ENCODE measurements at regions not wholly inside any gene's neighbourhood (a gene's known extent, or its start where the extent isn't known, plus 50 kb on each side); places are given as distances from the start of the nearest gene placed in this dataset.

- DNase-seq, result no peak
These were observed 78.5 kb upstream of the BCL6 start for GRCh38 chr3:187823746-187824145.

- DNase-seq, result no peak
These were observed 82.5 kb upstream of the BCL6 start for GRCh38 chr3:187827723-187828122.

GRCh38 chr3:187828579-187829452, 83.5 kb upstream of the BCL6 start:
- DNase-seq, result no peak

- DNase-seq, result no peak
These were observed 84.9 kb upstream of the BCL6 start for GRCh38 chr3:187830181-187830580.

DNA sequence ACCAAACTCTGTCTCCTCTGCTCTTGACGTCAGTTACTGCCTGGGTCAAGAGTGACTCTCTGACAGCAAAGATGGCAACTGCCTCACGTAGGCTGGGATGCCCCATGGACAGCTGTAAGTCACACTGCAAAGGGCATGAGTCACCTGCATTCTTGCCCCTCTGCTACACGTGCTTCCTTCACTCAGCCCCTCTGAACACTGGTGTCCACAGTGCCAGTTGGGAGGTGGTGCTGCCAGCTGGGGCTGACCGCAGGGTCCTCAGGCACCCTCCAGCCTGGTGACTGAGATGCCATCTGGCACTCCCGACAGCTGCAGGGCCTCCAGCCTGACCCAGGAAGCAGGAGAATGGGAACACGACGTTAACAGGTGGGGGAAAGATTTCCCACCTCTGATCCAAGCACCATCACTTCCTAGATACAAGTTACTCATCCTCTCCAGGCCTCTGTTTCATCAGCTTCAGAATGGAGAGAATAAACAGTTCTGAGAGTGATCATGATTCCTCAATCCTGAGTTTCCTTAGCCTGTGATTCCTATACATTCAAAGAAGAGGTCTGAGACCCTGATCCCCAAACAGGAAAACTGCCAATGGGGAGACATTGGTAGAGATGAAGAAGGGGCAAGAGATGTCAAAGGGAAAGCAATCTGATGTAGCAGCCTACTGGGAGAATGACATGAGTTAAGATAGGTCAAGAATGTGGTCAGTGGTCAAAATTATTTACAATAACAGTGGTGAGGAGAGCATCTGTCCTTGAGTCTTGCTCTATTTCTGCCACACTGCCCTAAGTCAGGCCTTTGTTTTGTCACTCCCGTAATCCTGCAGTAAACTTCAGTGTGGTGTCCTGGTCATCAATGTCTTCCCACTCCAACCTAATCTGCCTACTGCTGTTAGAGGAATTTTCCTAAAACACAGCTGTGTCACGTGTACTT, 86.1 kb upstream of the BCL6 start:
- DNase-seq, result no peak

DNA sequence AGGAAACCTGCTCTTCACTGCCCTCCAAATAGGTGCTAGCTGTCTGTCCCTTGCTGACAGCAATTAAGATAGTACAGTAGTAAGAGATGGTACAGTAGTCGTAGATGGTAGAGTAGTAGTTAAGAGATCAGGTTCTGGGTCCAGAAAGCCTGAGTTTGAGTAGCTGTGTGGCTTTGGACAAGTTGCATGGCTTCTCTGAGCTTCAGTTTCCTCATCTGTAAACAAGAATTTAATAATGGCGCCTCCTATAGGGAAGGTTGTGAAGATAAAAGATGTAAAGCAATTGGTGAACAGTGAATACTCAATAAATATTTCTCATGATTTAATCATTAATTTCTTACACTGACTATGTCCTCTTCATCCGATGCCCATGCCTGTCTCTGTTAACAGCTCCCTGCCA, 86.9 kb upstream of the BCL6 start:
- DNase-seq, result no peak

GRCh38 chr3:187833375-187833774, 88.1 kb upstream of the BCL6 start:
- DNase-seq, result no peak

DNA sequence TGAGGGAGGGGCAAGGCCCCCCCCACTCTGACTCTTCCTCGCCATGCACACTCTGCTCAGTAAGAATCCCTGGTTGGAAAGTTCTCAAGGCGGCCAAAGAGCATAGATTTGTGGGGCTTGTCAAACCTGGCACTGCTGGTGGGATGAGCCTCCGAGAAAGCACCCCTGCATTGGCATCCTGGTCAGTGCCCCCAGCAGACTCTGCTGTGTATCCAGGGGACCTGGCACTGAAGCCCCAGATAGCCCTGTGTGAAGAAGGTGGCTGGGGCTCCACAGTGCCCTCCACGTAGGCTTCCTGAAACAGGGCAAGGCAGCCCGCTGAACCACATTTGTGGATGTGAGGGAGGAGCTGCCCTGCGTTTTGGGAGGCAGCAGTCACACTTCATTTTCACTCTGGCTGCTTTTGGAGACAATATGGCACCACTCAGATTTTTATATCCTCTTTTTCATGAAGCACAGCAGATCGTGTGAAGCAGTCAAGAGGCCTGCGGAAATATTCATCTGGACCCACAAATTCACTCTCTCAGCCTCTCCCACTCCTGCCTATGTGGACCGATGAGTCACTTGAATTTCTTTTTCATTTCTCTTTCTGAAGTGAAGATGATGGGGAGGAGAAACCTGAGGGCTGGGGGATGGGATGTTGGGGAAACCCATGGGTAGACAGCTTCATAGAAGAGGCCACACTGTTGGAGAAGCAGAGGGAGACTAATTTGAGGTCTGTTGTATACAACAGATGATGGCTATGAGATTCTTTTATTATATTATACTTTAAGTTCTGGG, 88.7 kb upstream of the BCL6 start:
- peak; percentile 21 for DNase-seq

GRCh38 chr3:187836823-187837770, 91.8 kb upstream of the BCL6 start:
- DNase-seq, result no peak

GRCh38 chr3:187838016-187838540, 92.8 kb upstream of the BCL6 start:
- DNase-seq, result no peak

DNA sequence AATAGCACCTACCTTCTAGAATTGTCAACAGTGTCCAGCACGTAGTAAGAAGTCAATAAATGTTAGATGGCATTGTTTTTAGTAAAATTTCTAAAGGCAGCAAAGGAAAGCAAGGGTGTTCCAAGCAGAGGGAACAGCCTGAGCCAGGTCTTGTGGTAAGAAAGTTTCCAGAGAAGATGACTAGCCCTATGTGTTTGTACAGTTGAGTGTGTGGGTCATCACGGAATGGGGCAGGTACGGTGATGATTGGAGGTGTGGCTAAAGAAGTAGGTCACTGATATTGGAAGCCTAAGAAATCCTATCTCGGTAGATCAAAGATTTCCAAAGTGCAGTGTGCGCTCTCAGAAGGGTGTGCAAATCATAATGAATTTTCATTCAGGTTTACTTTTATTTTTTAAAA, 94.2 kb upstream of the BCL6 start:
- no peak for DNase-seq

- DNase-seq, result no peak
These were observed 95.6 kb upstream of the BCL6 start for GRCh38 chr3:187840856-187841255.

GRCh38 chr3:187841560-187841959, 96.3 kb upstream of the BCL6 start:
- no peak for DNase-seq

DNA sequence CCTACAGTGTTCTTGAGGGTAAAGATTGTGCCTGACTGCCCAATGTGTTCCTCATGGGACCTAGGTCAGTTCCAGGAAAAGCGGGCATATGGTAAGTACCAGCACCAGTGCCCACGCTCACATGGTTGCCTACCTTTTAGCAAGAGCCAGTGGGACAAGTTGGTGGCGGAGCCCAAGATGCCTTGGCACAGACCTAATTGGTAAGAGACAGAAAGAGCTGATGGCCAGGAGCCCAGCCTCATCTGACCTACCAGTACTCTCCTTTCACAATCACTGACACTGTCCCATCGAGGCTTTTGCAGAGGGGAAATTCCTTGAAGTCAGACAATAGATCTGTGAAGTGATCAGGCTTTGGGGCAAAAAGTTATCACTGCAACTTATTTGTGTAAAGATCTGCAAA, 98.4 kb upstream of the BCL6 start:
- no peak for DNase-seq

DNA sequence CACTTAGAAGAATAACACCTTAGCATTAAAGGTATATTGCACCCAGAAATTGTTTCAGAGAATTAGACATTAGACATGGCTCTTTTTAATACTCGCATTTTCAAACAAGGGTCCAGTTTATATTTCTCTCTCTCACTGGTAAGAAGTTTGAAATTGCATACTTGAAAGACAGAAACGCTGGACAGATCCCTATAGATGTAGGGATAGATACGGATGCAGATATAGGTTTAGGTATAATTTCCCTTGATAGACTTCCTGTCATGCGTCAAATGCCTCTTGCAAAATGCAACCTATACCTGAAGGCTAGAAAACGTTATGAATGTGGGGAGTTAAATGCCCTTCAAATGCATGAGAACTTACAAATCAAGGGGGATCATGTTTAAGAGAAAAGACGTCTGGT, 99.4 kb upstream of the BCL6 start:
- DNase-seq, result no peak

GRCh38 chr3:187845826-187846225, 100.6 kb upstream of the BCL6 start:
- no peak for DNase-seq

DNA sequence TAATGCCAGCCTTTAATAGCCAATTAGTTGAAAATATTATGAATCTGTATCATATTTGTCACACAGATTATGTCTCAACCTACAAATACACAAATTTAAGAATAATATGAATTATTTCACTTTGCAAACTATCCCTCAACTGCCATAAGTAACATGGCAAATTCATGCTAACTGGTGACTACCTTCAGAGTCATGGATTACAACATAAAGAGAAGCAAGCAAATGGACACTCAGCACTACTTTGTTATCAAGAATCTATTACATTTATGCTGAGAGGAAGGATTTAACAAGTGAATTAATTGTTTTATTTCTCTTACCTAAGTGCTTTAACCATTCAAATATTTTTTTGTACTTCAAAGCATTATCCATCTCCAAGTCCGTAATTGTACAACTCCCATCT, 103.1 kb upstream of the BCL6 start:
- no peak for DNase-seq

GRCh38 chr3:187849016-187849654, 103.9 kb upstream of the BCL6 start:
- DNase-seq, result no peak

DNA sequence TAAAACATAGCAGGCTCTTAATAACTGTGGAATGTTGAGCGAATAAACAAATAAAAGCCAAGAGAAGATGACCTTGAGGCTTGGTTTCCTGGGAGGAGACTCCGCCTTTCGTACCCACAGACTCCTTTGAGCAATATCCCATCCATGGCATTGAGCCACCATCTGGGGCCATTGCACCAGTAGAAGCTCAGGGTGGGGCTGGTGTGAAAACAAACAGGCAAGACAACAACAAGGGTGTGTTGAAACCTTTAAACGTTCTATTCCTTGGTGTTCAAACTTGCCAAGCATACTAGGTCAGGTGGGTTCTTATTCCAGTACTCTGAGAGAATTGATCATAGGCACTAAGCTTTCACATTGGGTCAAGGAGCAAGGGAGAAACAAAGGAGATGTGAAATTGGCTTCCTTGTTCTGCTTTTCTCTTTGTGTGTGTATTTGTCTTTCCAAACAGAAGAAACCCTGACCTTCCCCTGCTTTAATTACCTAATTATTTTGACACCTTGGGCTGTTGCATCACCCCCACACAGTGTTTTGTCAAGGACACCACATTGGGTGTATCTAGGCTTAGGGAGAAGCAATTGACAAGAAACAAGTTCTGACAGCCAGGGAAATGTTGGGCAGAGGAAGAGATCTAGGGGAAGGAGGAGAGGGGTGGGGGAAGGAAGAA, 105.1 kb upstream of the BCL6 start:
- no peak for DNase-seq

Measured in stimulated activated CD4-positive, alpha-beta T cell treated with anti-CD3 and anti-CD28 coated beads, Interleukin-4, amount 100 ng/mL, for 1 hour (primary cell).